Pons (tissue), 1 donor: ENCODE measurements at regions not wholly inside any gene's neighbourhood (a gene's known extent, or its start where the extent isn't known, plus 50 kb on each side); places are given as distances from the start of the nearest gene placed in this dataset.
"Not testable (repeated sequence)": the region's sequence is repeated elsewhere in the genome, so short reads cannot be mapped to it uniquely, and the experiment has no call there.

Experiments
- DNase-seq: peaks from one replicate; pipeline ENCODE4 v3.0.0-alpha.2; 2016; ENCODE audit warnings: low spot score

DNA sequence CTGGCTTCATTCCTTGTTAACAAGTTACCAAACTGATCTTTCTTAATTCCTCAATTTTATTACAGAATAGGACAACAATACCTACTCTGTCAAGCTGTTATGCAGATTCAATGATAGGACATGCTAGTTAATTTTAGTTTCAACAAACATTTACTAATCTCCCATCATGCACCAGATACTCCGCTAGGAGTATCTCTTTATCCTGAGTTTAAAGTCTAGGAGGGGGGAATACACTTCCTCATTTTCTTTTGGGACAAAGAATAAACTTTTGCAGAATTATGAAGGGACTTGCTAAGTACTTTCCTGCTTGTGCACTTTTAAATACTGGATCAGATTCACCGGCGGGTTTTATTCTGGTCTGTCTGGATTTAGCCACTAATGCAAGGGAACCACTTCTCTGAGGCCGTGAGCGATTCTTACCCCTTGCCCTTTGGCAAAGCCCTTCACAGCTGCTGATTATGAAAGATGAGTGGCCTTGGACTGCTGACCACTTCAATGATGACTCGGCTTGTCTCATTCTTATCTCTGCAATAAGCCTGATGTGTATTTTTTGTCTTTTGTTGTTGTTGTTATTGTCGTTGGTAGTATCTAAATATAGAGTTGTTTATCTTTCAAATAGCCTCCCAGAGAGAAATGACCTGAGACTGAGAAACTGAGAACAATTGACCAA, 73.9 kb downstream of the RMI1 start:
- DNase-seq = no peak

DNA sequence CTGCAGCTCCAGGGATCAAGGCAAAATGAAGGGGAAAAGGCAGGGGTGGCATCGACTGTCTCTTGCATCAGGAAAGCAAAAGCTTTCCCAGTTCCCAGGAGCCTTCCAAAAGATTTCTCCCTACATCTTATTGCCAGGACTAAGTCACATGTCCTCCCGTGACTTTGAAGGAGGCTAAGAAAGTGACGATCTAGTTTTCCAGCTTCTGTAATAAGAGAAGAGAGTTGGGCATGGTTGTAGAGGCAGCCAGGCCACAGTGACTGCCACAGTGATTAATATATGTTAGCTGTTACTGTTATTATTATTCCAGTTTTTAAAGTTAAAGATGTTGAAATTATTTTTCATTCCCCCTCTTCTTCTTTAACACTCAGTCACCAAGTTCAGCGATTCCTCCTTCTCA, 77.1 kb downstream of the RMI1 start:
- no peak for DNase-seq

DNA sequence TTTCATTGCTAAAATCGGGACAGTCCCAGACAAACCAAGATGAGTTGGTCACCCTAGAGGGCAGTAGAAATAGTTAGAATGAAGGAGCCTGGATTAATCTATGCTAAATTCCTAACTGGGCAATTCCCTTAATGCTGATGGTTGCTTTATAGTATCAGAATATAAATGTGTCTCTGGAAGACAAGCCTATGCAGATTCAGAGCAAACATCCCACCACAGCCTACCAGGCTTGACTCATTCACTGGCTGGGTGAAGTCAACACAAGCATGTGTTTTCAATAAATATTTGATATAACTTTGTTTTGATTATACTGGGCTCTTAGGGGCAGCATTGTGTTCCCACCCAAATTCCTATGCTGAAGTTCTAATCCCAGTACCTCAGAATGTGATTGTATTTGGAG, 79.3 kb downstream of the RMI1 start:
- no peak for DNase-seq

DNA sequence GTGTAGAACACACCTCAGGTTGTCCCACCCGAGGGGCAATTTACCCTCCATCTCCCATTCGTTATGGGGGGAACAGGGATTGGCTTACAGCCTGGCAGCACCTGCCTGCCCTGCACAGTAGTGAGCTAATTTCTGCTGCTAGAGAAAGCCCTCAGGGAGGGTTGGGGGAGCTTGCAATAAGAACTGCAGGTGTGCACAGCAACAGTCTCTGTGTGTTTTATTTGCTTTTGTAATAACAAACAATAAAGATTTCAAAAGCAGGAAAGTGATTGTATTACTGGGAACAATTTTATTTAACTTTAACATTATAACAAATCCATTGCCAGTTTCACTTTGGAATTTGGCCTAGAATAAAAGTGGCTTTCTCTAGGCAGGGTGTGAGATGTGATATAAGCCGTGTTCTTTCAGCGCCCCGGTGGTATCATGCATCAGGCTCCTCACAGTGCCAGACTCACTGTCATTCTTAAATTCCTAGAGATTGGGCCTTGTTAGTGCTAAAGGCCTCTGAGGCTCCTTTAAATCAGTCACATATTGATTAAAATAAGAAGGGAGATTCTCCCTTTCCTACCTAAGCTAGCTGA, 81.1 kb downstream of the RMI1 start:
- DNase-seq = no peak

DNA sequence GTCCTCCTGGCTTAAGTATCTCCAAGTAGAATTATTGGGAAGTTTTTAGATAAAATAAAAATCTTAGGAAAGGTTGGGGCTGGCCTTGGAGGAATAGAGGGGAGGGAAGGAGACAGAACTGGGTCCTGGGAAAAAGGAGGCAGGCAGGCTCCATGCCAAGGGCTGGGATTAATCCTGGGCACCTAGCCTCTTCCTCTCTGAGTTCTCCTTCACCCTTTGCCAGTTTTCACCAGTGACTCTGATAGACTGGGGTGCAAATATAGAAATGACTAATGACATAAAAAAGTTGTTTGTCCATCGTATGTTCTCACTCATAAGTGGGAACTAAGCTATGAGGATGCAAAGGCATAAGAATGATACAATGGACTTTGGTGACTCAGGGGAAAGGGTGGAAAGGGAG, 81.9 kb downstream of the RMI1 start:
- DNase-seq = no peak

DNA sequence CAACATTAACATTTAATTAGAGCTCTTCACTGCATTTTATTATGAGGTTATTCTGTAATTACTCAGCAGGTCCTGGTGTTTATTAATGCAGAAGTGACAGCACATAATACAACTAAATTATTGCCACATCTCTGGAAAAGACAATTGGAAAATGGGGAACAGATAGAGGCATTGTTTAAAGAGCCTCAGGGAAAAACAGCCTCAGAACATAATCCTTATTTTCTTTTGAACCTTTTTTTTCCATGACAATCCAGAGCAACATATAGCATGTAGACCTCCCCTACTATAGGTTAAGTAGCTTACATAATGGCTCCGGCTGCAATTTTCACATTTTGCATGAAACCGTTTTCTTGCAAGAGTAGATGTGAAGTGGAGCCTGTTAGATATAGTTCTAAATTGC, 87.2 kb downstream of the RMI1 start:
- no peak for DNase-seq

DNA sequence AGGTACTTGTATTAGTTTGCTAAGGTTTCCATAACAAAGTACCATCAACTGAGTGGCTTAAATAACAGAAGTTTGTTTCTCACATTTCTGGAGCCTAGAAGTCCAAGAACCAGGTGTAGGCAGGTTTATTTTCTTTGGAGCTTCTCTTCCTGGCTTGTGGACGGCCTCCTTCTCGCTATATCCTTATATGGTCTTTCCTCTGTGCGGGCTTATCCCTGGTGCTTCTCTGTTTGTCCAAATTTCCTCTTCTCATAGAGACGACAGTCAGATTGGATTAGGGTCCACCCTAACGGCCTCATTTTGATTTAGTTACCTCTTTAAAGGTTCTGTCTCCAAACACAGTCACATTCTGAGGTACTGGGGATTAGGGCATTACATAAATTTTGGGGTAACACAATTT, 88.3 kb downstream of the RMI1 start:
- DNase-seq = no peak

DNA sequence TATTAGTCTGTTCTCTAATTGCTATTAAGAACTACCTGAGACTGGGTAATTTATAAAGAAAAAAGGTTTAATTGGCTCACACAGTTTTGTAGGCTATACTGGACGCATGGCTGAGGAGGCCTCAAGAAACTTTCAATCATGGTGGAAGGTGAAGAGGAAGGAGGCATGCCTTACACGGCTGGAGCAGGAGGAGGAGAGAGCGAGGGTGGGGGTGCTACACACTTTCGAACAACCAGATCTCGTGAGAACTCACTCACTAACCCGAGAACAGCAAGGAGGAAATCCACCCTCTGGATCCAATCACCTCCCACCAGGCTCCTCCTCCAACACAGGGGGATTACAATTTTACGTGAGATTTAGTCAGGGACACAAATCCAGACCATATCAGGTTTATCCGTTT, 90.0 kb downstream of the RMI1 start:
- no peak for DNase-seq

DNA sequence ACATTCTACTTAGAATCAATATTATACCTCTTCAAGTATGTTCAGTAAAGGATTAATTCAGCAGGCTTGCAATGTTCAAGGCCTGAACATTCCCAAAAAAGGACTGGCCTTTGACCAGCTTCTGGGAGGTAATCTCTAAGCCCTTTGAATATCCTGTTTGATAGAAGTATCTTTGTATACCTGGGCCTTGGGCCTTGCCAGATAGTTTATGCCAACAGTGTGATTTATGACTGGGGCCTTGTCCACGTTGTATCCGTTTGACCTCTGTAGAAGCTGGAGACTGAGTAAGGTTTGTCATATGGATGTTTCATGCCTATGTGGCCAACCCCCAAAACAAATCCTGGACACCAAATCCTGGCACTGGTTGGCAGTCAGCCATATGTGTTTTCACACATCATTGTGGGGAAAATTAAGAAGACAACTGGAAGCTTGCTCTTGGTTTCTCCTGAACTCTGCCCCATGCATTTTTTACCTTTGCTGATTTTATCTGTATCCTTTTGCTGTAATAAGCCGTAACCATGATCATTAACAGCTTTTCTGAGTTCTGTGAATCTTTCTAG, 92.1 kb downstream of the RMI1 start:
- DNase-seq = no peak

DNA sequence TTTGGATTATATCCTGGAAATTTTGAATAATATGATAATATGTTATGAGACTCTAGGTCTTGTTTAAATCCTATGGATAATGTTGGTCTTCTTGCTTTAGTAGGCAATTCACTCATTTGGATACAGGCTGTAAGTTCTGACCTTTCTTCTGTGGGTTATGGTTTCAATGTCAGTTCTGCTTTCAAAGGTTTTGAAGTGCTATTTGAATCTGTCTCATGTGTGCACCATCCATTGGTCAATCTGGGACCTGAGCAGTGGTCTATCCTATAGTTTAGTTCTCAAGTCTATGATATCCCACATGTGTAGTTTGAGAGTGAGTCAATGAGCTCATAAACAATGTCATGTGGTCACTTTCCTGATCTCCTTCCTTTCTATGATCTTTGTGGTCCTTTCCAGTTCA, 94.4 kb downstream of the RMI1 start:
- DNase-seq = no peak

DNA sequence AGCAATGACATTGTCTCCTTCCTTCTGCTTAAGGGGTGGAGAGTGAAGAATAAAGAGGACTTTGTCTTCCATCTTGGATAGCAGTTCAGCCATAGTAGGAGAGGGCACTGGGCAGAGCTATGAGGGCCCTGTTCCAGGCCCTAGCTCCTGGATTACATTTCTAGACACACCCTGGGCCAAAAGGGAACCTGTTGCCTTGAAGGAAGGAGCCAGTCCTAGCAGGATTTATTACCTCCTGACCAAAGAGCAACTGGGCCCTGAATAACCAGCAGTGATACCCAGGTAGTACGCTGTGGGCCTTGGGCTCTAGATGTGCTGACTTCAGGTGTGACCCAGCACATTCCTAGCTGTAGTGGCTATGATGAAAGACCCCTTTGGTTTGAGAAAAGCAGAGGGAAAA, 95.8 kb downstream of the RMI1 start:
- DNase-seq = no peak

DNA sequence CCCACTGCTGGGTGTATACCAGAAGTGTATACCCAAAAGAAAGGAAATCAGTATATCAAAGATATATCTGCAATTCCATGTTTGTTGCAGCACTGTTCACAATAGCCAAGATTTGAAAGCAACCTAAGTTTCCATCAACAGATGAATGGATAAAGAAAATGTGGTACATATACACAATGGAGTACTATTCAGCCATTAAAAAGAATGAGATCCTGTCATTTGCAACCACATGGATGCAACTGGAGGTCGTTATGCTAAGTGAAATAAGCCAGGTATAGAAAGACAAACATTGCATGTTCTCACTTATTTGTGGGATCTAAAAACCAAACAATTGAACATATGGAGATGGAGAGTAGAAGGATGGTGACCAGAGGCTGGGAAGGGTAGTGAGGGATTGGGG, 97.2 kb downstream of the RMI1 start:
- DNase-seq = not testable (repeated sequence)

DNA sequence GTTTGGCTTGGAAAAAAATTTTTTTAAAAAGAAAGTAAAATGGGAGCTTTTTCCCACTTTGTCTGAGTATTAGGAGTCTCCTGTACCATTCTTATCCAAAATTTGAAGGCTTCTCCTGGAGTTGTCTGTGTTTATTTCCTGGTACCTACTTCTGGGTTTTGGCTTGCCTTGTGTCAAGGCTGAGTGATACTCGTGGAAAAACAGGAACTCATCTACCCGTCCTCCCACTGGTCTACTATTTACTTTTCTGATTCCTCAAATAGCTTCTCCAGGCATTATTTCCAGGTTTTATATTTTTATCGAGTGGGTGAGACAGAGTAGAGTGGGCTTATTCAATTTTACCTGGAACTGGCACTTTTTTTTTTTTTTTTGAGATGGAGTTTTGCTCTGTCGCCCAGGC, 99.4 kb downstream of the RMI1 start:
- no peak for DNase-seq

DNA sequence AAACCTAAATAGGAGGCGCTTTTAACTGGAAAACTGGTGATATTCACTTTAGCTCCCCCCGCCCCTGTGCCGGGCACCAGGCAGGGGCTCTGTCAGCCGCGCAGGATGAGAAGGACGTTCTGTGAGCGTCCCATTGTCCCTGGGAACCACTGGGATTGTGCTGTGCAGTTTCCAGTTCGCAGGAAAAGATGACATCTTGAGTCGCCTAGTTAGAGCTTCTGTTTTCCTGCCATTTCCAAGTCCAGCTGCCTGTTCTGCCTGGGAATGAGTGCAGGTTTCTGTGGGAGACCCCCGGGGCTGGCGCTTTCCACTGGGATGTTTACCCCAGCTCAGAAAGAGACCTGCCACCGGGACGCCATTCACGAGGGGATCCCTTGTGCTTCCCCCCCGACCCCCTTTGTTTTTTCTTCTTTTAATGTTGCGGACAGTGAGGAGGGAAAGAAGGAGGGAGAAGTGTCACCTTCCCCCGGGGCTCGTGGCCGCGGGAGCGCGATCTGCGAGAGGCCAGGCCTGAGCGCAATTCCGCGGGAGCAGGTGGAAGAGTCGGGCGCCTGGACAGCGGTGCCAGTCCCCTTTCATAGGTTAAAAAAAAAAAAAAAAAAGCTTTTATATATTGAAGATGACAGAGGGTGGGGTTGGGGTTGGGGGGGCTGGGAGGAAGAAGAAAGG, 121.5 kb downstream of the RMI1 start:
- DNase-seq = peak; percentile 5

DNA sequence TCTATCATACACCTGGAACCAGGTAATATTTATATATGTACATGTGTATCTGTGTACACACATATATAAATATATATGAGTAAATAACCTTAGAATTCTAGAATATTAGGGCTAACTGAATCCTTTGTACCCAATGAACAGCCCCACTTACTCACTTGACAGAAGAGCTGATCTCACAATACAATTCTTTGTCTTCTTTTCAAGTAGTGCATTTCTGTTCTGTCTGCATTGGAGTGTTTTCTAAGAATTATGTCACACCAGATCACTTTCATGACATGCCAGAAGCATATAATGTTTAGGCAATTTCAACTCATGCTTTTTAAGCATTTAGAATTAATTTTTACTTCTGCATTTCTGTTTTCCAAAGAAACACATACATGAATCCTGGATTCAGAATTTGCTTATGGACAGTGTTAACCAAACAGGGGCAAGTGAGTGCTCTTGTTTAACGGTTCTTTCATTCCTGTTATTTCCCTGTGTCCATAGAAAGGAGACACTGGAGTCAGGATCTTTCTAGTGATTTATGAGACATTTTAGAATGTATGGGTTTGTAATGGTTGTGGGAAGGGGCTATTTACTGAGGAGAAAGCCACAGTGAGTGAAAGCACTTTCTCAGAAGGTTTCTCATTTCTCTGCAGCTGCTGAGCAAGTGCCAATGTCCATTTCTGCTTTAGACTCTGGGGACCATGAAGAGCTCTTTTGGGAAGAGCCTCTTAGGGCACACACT, 123.2 kb downstream of the RMI1 start:
- DNase-seq = peak; percentile 39

DNA sequence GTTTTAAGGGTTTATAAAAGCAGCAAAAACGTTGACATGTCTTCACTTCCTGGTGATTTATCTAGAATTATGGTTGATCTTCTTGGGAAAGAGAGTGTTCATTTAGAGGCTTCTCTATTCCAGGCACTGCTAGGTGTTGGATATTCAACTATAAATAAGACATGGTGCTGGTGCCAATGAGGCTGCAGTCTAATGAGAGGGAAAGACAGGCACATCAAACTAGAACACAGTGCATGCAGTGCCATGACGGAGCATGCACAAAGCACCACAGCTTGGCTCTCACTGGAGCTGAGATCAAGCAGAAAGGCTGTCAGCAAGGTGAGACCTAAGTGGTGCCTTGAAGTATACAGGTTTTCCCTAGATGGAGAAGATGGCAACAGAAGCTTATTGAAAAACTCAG, 126.5 kb downstream of the RMI1 start:
- DNase-seq = no peak

DNA sequence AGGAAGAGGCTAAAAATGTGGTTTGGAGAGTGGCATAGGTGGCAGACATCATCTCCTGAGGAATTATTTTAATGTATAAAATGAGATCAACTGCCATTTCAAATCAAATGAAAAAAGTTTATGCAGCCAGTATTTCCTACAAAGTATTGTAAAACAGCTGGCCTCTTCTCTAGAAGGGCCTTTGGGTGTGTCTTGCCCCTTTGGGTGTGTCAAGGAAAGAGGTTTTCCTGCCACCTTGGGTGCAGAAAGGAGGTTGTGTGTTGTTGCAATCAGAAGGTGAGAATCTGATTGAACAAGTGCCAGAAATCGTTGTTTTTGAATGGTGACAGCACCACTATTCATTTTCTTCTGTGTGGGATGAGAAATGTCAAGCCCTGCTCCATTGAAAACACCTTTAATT, 127.4 kb downstream of the RMI1 start:
- no peak for DNase-seq

DNA sequence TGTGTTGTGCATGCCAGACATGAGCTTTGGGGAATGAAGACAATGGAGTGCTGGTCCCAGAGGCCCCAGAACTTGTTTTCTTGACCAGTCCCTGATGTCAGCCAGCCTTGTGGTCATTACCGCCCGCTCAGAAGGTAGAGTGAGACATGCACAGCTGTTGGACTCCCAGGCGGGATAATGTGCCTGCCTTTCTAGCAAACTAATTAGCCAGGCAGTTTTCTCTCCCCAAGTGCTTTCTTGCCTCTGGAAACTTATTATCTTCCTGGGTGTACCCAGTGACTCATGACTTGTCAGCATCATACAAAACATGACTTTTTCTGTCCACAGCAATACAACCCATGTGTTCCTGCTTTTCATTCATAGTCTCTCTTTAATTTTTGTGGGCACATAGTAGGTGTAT, 131.1 kb downstream of the RMI1 start:
- no peak for DNase-seq

DNA sequence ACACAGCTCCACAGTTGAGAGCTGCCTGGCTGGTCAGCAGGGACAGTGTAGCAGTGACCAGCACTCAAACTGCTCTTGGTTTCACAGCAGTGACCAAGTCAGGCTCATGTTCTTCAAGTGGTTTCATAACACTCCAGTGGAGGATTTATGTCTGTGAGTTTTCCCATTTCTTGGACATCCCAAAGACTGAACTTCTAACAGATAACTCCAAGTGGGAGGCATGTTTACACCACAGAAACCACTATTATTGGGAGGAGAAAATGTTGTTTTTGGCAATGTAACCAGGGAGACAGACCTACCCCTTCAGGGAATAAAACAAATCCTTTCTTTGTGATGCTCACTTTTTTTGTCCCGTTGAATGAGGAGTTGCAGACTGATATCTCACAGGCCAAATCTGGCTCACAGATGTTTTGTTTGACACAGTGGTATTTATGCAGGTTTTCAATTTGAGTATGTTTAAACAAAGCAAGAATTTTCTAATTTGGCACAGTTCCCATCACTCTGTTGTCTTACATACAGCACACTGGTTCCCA, 141.5 kb downstream of the RMI1 start:
- DNase-seq = peak; percentile 23

DNA sequence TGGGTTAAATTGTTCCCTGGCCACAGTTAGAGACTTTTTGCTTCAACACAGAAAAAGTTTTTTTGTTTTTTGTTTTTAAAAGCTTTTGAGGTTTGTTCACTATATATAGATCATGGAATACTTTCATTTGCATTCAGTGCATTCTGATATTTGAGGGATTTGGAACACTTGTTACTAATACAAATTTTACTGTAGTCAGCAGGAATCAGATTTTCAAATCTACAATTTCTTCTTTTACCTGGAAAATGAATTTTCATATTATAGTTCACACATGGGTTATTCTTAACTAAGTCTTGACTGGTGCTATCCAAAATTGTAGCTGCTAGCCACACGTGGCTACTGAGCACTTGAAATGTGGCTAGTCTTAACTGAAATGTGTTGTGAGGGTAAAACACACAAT, 142.0 kb downstream of the RMI1 start:
- DNase-seq = no peak

DNA sequence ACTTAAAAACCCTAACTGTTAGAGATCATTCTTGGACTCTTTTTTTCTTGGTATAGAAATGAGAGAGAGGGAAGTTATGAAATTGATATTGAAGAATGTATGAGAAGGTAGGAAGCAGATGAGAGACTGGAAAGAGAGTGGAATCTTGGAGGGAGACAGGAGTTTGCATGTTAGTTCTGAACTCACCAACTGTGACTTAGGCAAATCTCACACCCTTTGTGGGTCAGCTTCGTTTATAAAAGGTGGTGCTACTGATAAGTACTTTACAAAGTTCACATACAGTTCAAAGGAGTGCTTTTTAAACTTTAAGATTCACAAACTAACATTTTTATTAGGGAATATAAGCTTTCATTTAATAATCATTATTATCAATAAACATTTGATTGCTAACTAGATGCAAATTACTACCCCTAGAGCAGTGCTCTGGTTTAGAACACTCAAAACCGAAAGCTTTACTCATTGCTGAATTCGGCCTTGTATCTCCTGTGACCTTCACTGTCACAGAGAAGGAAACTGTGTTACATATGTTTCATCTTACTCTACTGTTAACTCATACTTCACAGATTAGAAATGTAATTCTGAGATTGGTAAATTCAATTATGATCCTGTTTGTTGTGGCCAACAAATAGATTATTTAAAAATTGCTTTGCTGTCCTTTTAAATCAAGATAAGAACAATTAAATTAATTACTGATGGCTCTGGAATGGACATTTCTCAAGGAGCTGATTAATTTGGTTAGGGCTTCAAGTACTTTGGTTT, 143.2 kb downstream of the RMI1 start:
- DNase-seq = no peak

DNA sequence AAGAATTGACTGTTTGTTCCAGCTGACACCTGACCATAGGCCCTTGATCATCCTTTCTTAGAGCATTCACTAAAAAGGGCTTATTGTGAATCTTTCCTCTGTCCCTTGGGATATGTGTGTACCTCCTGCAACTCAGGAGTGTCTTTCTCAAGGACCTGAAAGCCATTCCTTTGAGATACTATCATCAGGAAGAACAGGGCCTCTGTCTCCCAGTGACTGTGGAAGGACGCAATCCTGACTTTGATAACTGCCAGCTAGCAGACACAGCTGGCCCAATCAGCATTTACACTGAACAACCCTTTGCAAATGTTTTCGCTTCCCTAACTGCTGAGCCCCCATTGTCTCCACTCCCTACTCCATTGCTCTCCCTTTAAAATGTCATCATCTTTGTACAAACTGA, 144.4 kb downstream of the RMI1 start:
- no peak for DNase-seq
